Left renal cortex interstitium (tissue), 4 donors: ENCODE measurements at regions not wholly inside any gene's neighbourhood (a gene's known extent, or its start where the extent isn't known, plus 50 kb on each side); places are given as distances from the start of the nearest gene placed in this dataset.

Experiments
- DNase-seq, 4 donors: peaks; one replicate each; pipeline ENCODE4 v3.0.0-alpha.2; 2013; ENCODE audit warnings: low read depth in 4 of 4, low spot score in 2 of 4, missing footprints in 1 of 4

GRCh38 chr3:102176333-102177050 lies 258.3 kb upstream of the ZPLD1 start:
- no peak for DNase-seq

- no peak for DNase-seq
Measured at GRCh38 chr3:102177075-102177755, 257.6 kb upstream of the ZPLD1 start.

DNA sequence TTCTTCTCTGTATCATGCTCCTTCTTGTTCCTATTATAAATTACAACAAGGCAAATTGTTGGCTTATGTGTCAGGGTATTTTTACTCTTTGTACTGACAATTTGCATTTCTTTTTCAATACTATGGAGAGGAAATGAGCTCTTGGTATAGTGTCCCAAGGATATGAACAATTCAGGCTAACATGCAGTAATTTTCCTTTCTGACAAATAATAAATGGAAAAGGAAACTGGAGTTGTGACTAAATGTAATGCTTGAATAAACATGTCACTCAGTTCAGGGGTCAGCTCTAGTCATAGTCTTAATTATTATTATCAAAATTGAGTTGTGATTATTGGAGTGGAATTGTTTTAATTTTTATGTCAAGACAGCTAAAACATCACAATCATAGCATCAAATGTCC lies 256.0 kb upstream of the ZPLD1 start:
- DNase-seq, result no peak

- DNase-seq, result no peak
Measured at GRCh38 chr3:102179326-102180177, 255.3 kb upstream of the ZPLD1 start.

GRCh38 chr3:102180280-102180931 lies 254.4 kb upstream of the ZPLD1 start:
- no peak for DNase-seq

- no peak for DNase-seq
Measured at GRCh38 chr3:102181175-102181920, 253.5 kb upstream of the ZPLD1 start.

DNA sequence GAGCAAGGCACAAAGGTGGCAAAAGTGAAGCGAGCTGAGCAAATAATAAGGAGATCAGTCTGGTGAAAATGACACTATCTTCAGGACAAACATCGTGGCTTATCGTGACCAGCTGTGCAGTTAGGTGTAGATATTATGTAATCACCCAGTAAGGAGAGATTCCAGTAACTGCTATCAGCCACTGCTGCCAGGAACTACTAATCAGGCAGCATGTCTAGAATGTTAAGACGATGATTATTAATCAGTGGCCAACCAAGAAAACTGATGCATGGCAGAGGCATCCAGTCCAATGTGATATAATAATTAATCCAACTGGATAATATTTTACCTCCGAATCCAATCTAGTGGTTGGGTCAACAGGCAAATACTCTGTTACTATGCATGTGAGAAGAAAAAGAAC lies 252.7 kb upstream of the ZPLD1 start:
- DNase-seq, result no peak

DNA sequence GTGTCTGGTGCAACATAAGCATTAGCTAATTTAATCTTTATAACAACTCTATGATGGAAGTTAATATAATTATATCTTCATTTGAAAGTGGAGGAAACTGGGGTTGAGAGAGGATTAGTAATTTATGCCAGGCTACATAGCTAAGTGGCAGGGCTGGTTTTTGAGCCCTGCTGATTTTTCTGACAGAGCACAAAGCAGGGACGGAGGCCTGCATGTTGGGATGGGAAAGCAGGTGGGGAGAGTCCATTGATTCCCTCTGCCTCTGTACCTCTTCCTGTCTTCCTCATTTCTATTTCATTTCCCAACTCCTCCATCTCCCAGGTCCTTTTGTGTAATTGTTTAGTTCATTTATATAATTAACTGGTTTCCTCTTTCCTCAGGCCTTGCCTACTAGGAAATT lies 251.6 kb upstream of the ZPLD1 start:
- DNase-seq, result no peak

DNA sequence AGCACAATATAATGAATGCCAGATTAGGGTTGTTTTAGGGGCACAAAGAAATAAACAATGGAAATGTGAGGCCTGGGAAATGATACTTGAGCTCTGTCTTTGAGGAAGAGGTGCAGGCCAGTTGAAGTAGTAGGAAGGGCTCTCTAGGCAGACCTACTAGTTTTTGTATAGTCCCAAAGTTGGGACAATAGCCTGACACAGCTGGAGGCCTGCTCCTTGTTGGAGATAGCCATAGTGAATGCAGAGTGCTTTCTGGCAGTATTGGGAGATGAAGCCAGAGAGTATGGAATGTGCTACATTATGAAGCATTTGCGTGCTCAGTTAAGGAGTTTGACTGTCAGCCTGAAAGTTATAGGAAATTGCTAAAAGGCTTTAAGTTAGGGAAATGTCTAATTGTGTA lies 251.2 kb upstream of the ZPLD1 start:
- no peak for DNase-seq

- DNase-seq, result no peak
Measured at GRCh38 chr3:102189541-102189940, 245.3 kb upstream of the ZPLD1 start.

DNA sequence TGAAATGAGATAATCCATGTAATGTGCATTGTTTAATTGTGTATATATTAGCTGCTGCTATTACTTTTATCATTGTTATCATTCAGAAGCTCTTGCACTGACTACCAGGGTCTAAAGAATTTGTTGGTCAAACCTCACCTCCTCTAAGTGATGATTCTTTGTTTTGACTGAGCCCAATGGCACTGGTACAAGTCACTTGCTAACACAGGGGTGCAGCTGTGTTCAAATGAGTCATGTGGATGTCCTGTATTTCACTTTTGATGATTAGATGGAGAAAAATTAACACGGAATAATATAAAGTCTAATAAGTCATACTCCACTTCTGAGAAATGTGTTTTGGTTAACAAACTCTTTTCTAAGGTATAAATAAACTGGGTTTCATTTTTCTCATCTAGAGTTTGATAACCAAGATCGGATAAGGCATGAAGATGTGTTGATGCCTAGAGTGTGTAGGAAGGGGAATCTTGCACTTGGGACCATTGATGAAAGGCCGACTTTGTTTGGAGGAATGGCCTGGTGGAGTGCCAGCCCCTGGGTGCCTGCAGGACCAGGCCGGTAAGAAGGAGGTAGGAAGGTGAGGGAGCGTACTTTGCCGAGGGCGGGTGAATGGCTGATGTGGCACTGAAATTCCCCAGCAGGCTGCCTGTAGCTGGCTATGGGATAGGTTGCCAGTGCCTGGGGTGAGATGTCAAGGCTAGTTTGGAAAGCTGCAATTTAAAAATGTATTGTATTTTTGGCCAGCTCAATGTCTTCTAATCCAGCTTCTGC lies 244.7 kb upstream of the ZPLD1 start:
- DNase-seq, result no peak

DNA sequence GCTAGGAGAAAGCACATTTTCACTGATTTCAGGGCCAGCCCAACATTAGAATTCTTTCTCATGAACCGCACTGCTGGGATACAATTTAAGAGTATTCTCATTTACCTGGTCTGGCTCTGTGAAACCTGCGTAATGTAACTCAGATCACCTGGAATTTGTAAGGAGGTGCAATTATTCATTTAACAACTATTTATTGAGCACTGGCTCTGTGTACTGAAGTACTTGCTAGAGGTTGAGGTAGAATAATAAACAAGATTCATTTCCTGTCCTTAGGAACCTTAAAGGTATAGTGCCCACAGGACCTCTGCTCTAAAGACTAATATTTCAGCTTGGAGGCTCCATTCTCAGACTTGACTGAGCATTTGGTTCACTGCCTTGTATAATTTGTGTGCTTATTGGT lies 242.2 kb upstream of the ZPLD1 start:
- DNase-seq, result no peak

DNA sequence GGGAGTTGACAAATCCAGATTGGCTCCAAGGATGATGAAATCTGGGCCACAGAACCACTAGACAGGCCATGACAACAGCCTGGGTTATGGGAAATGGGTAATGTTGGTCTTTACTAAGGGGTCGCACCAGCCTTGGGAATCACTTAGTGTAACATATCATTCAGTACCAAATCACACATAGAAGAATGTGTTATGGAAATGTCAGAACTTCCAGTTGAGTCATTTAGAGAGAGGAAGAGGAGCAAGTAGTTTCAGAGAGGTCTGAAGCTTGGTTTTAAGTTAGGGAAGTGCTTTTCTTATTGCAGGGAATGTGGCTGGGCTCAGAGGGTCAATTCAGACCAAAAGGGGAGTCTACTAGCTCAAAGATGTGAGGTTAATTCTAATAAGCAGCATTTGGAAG lies 241.6 kb upstream of the ZPLD1 start:
- no peak for DNase-seq

DNA sequence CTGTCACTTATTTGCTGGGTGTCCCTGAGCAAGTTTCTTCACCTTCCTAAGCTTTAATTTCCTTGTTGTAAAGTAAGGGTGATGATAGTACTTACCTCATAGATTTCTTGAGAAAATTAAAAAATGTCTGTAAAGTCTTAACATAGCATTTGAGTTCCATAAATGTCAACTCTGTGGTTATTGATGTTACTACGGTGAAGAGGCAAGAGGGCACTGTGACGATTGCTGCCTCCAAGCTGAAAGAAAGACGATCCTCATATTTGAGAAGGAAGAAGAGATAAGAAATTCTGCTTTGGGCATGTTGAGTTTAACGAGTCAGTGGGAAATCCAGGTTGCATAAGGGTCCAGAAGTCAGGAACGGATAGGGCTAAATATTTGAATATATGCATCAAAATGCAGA lies 240.8 kb upstream of the ZPLD1 start:
- no peak for DNase-seq

- no peak for DNase-seq
Measured at GRCh38 chr3:102194760-102195159, 240.1 kb upstream of the ZPLD1 start.

DNA sequence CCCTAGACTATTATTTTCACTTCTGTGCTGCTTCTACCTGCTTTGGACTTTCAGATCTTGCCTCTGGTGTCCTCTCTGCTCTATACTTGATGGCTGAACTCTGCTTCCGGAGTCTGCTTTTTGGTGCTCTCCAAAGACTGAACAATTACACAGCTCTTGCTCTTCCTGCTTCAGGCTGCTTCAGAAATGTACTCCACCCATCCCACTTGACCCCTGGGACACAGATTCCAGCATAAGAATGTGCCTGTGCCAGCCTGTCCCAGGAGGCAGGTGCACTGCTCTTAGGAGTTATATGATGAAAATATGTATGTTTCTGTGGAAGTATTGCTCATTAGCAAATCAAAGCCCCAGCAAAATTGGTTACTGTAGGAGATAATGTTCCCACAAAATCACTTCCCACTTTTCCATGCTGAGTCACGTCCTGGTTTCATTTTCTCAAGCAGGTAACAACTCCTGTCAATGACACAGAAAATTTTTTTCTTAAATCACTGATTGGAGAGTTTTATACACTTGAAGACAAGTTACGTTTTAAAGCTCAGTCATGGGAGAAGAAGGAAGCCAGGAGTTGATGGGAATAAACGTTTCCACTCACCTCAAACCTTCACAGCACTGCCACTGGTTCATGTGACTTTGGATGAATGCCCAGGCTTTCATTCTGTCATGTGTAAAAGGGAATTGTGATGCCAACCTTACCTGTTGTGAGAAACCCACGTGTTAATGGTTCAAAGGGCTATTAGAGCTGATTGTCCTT lies 239.4 kb upstream of the ZPLD1 start:
- DNase-seq, result no peak

GRCh38 chr3:102200126-102200525 lies 234.7 kb upstream of the ZPLD1 start:
- no peak for DNase-seq

- DNase-seq, result no peak
Measured at GRCh38 chr3:102200560-102200959, 234.3 kb upstream of the ZPLD1 start.

- no peak for DNase-seq
Measured at GRCh38 chr3:102205647-102206046, 229.2 kb upstream of the ZPLD1 start.
